Peyer's patch (tissue), 4 donors: ENCODE measurements at regions not wholly inside any gene's neighbourhood (a gene's known extent, or its start where the extent isn't known, plus 50 kb on each side); places are given as distances from the start of the nearest gene placed in this dataset.

ENCODE experiments used
- DNase-seq, 3 donors: peaks; one replicate each; pipeline ENCODE4 v3.0.0-alpha.2; 2017 to 2019
- H3K27ac ChIP-seq, 4 donors: fragments of 200-600 bp; sonication (generic); one replicate each; pipeline ENCODE4 v1.5.1; 2016 to 2019
- H3K27me3 ChIP-seq, 2 donors: fragments of 200-600 bp; sonication (generic); one replicate each; pipeline ENCODE4 v1.5.1; 2019
- H3K36me3 ChIP-seq, 3 donors: fragments of 200-600 bp; sonication (generic); one replicate each; pipeline ENCODE4 v1.5.1; 2016 to 2019
- H3K4me1 ChIP-seq, 4 donors: fragments of 200-600 bp; sonication (generic); one replicate each; pipeline ENCODE4 v1.5.1; 2016 to 2019
- H3K4me3 ChIP-seq, 4 donors: fragments of 200-600 bp; sonication (generic); 1 replicate in 3 of 4; 2 replicates in 1 of 4; pipeline ENCODE4 v1.5.1; 2016 to 2019; ENCODE audit warnings: mild to moderate bottlenecking in 1 of 4
- H3K9me3 ChIP-seq, 4 donors: fragments of 200-600 bp; sonication (generic); one replicate each; pipeline ENCODE4 v1.5.1; 2016 to 2019; ENCODE audit warnings: mild to moderate bottlenecking in 1 of 4
- CTCF ChIP-seq, 6 experiments: fragments of 450-650 bp in 4 of 6; fragments of 200-600 bp in 2 of 6; sonication (generic) in 1 of 6; IDR thresholded peaks; one replicate each; pipeline ENCODE4 v1.5.1; 2017 to 2019; ENCODE audit warnings: antibody characterized with exemption in 6 of 6, mild to moderate bottlenecking in 3 of 6, moderate library complexity in 1 of 6
- POLR2A ChIP-seq, 2 donors: fragments of 450-650 bp; IDR thresholded peaks; one replicate each; pipeline ENCODE4 v1.5.1; 2017; ENCODE audit warnings: antibody characterized with exemption in 2 of 2, mild to moderate bottlenecking in 2 of 2, moderate library complexity in 2 of 2

- Histone ChIP-seq H3K27ac (no peak overlapping the region), H3K9me3 (no peaks in the 10 kb centered on the region), H3K4me3 (no peak overlapping the region), H3K4me1 (no peaks in the 10 kb centered on the region), H3K36me3 (no peaks in the 10 kb centered on the region), H3K27me3 (no peaks in the 10 kb centered on the region)
- DNase-seq, result no peak
- TF ChIP-seq CTCF (IDR thresholded peaks at IDR 0.05), result no peak
- TF ChIP-seq POLR2A (IDR thresholded peaks at IDR 0.05), result no peak
Observed at GRCh38 chr1:5597991-5598823, 394.0 kb downstream of the NPHP4 start.

- H3K4me3 ChIP-seq, result no peak overlapping the region
- H3K9me3 ChIP-seq, result no peaks in the 10 kb centered on the region
- H3K36me3 ChIP-seq, result no peaks in the 10 kb centered on the region
- DNase-seq, result no peak
- H3K27me3 ChIP-seq, result no peaks in the 10 kb centered on the region
- no peaks in the 10 kb centered on the region for H3K4me1 ChIP-seq
- TF ChIP-seq CTCF (IDR thresholded peaks at IDR 0.05) (no peak), POLR2A (IDR thresholded peaks at IDR 0.05) (no peak)
- H3K27ac ChIP-seq, result no peak overlapping the region
Observed at GRCh38 chr1:5597171-5597850, 394.9 kb downstream of the NPHP4 start.

GRCh38 chr1:5596651-5597050 lies 395.6 kb downstream of the NPHP4 start:
- DNase-seq, result no peak
- H3K36me3 ChIP-seq, result no peaks in the 10 kb centered on the region
- no peaks in the 10 kb centered on the region for H3K9me3 ChIP-seq
- H3K27ac ChIP-seq, result no peak overlapping the region
- no peaks in the 10 kb centered on the region for H3K27me3 ChIP-seq
- TF ChIP-seq CTCF (IDR thresholded peaks at IDR 0.05), result no peak
- TF ChIP-seq POLR2A (IDR thresholded peaks at IDR 0.05), result no peak
- no peak overlapping the region for H3K4me3 ChIP-seq
- H3K4me1 ChIP-seq, result no peaks in the 10 kb centered on the region

GRCh38 chr1:5595531-5596170 lies 396.6 kb downstream of the NPHP4 start:
- H3K27ac ChIP-seq, result no peak overlapping the region
- H3K4me3 ChIP-seq, result no peak overlapping the region
- H3K27me3 ChIP-seq, result no peaks in the 10 kb centered on the region
- H3K36me3 ChIP-seq, result no peaks in the 10 kb centered on the region
- H3K4me1 ChIP-seq, result no peaks in the 10 kb centered on the region
- DNase-seq, result no peak
- peaks cover 0 to 3% (median 0%) of the 10 kb centered on the region in 4 donors for H3K9me3 ChIP-seq
- TF ChIP-seq CTCF (IDR thresholded peaks at IDR 0.05) (no peak), POLR2A (IDR thresholded peaks at IDR 0.05) (no peak)

GRCh38 chr1:5594056-5594956 lies 397.9 kb downstream of the NPHP4 start:
- Histone ChIP-seq H3K9me3 (peaks cover 0 to 6% (median 0%) of the 10 kb centered on the region in 4 donors), H3K4me3 (no peak overlapping the region), H3K27me3 (no peaks in the 10 kb centered on the region), H3K4me1 (no peaks in the 10 kb centered on the region), H3K27ac (no peak overlapping the region), H3K36me3 (no peaks in the 10 kb centered on the region)
- no peak for DNase-seq
- TF ChIP-seq POLR2A (IDR thresholded peaks at IDR 0.05) (no peak), CTCF (IDR thresholded peaks at IDR 0.05) (no peak)
